HepG2 (cell line): ENCODE measurements at regions not wholly inside any gene's neighbourhood (a gene's known extent, or its start where the extent isn't known, plus 50 kb on each side); places are given as distances from the start of the nearest gene placed in this dataset.

Source experiments
- CEBPB ChIP-seq: IDR thresholded peaks from 2 replicates; pipeline ENCODE4 v1.6.1; 2011; ENCODE audit warnings: low read depth, low read length, improper control_type of control experiment, borderline replicate concordance
- EZH2 ChIP-seq: conservative IDR thresholded peaks from 2 replicates; pipeline ENCODE4 v1.6.1; 2012; ENCODE audit warnings: mild to moderate bottlenecking, low read depth, low read length, moderate library complexity
- POLR2A ChIP-seq, 2 experiments: IDR thresholded peaks; 2 replicates each; pipeline ENCODE4 v1.6.1; 2011; ENCODE audit warnings: low read depth in 2 of 2, low read length in 2 of 2, mild to moderate bottlenecking in 1 of 2, moderate library complexity in 1 of 2; ENCODE audit not compliant: insufficient read depth in 1 of 2
- ZNF615 ChIP-seq: sonication (generic); formaldehyde crosslinking; IDR thresholded peaks from 2 replicates; pipeline ENCODE4 v1.5.0; 2020; ENCODE audit warnings: mild to moderate bottlenecking, missing genetic modification reagents, borderline replicate concordance
- TF ChIP-seq, protein P1 (sequence below), 2 experiments: sonication (generic) in 1 of 2; formaldehyde crosslinking in 1 of 2; IDR thresholded peaks; 2 replicates each; pipeline versions ENCODE4 v1.4.0 to v1.6.1; 2016 to 2020; ENCODE audit warnings: borderline replicate concordance in 1 of 2, low read depth in 1 of 2, mild to moderate bottlenecking in 1 of 2, missing genetic modification reagents in 1 of 2

DNA sequence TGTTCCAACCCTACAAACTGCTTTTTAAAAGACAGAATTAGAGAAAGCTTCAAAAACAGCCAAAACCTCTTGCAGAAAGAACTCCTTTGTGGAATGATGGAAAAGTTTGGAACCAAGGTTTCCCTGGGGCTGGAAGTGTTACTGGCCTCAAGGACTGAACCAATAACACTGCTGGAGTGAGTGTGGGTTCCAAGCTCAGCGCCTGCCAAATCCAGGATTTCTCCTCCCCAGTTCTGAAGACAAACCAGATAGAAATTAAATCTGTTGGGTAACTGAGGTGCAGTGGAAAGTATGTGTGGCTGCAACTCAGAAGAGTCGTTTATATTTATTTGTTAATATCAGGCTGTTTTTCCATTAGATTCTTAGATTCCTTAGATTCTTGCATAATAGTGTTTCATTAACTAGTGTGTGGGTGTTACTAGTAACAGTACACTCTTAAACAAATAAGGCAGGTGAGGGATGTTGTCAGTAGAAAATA is 66.5 kb upstream of the FNDC3B start:
- TF ChIP-seq POLR2A (IDR thresholded peaks at IDR 0.05; ENCODE audit: insufficient read depth in 1 of 2, low read depth in 2 of 2, low read length in 2 of 2) (no peak), EZH2 (no peak), ZNF615 (CRISPR knock-in tag) (no peak), CEBPB (0 out of 2 replicates have a peak, but pooled peaks have one; percentile 10)
- TF ChIP-seq, protein P1, sequence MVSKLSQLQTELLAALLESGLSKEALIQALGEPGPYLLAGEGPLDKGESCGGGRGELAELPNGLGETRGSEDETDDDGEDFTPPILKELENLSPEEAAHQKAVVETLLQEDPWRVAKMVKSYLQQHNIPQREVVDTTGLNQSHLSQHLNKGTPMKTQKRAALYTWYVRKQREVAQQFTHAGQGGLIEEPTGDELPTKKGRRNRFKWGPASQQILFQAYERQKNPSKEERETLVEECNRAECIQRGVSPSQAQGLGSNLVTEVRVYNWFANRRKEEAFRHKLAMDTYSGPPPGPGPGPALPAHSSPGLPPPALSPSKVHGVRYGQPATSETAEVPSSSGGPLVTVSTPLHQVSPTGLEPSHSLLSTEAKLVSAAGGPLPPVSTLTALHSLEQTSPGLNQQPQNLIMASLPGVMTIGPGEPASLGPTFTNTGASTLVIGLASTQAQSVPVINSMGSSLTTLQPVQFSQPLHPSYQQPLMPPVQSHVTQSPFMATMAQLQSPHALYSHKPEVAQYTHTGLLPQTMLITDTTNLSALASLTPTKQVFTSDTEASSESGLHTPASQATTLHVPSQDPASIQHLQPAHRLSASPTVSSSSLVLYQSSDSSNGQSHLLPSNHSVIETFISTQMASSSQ (IDR thresholded peaks at IDR 0.05; ENCODE audit: low read depth): no peak
- TF ChIP-seq, protein P1 (CRISPR knock-in tag; IDR thresholded peaks at IDR 0.05; ENCODE audit: borderline replicate concordance): no peak
